HCT116 (cell line): ENCODE measurements at regions not wholly inside any gene's neighbourhood (a gene's known extent, or its start where the extent isn't known, plus 50 kb on each side); places are given as distances from the start of the nearest gene placed in this dataset.

Experiments used
- ATAC-seq: fragments of 200-7000 bp; cut with Tn5 transposase; 2 replicates; pipeline ENCODE4 v1.9.1; 2020; ENCODE audit warnings: mild to moderate bottlenecking, moderate library complexity
- BruUV-seq: library from RNA; stranded (reverse); fragments of 400-500 nt; replicated peaks from 2 replicates; lab custom pipeline; 2021; lab: Mats Ljungman, UMichigan
- CTCF ChIA-PET: fragments of 300-600 bp; sonication (Branson Sonifier 250); formaldehyde crosslinking; loops from one replicate; lab custom pipeline; 2021; ENCODE audit warnings: antibody characterized with exemption; lab: Charles Lee
- POLR2A ChIA-PET: fragments of 300-600, 350-600 bp; sonication (Branson Sonifier 250); formaldehyde crosslinking; loops from one replicate; lab custom pipeline; 2021; ENCODE audit warnings: antibody characterized with exemption; lab: Charles Lee
- RAD21 ChIA-PET, 2 experiments: fragments of 300-600 bp; sonication (Branson Sonifier 250); formaldehyde crosslinking; loops; one replicate each; lab custom pipeline; 2023; ENCODE audit warnings: low total read pairs in 2 of 2; ENCODE audit not compliant: uncharacterized antibody in 2 of 2, unreplicated experiment in 2 of 2, low non-redundant PET in 1 of 2; lab: Charles Lee
- DNase-seq: peaks from one replicate; pipeline ENCODE4 v3.0.0-alpha.2; 2010; ENCODE audit warnings: low read depth, low spot score
- H2AFZ ChIP-seq: fragments of 200-600 bp; shearing (Covaris generic), sonication (generic); 2 replicates; pipeline ENCODE4 v1.6.1; 2017; ENCODE audit warnings: low read depth, mixed run types, mixed read lengths, antibody characterized with exemption, low read length; ENCODE audit not compliant: poor library complexity, severe bottlenecking
- H3K27ac ChIP-seq: 2 replicates; pipeline ENCODE4 v1.5.1; 2012; ENCODE audit warnings: low read depth, low read length
- H3K27me3 ChIP-seq: fragments of 200-600 bp; sonication (generic); 2 replicates; pipeline ENCODE4 v1.6.1; 2016; ENCODE audit warnings: mixed run types, low read length, mixed read lengths; ENCODE audit not compliant: insufficient read depth
- H3K36me3 ChIP-seq, 2 experiments: fragments of 200-500 bp in 1 of 2; fragments of 200-600 bp in 1 of 2; sonication (Bioruptor generic) in 1 of 2; sonication (generic) in 1 of 2; 2 replicates each; pipeline versions ENCODE4 v1.5.1 to v1.6.1; 2014 to 2016; ENCODE audit warnings: low read length in 2 of 2, inconsistent platforms in 1 of 2, mixed read lengths in 1 of 2, mixed run types in 1 of 2; ENCODE audit not compliant: insufficient read depth in 2 of 2, control insufficient read depth in 1 of 2
- H3K4me1 ChIP-seq, 2 experiments: fragments of 200-600 bp in 1 of 2; sonication (generic) in 1 of 2; 2 replicates each; pipeline versions ENCODE4 v1.5.1 to v1.6.1; 2012 to 2017; ENCODE audit warnings: low read length in 2 of 2, inconsistent platforms in 1 of 2, mild to moderate bottlenecking in 1 of 2, mixed read lengths in 1 of 2, mixed run types in 1 of 2, moderate library complexity in 1 of 2; ENCODE audit not compliant: insufficient read depth in 2 of 2, control insufficient read depth in 1 of 2
- H3K4me2 ChIP-seq: fragments of 200-600 bp; sonication (generic); 2 replicates; pipeline ENCODE4 v1.6.1; 2017; ENCODE audit warnings: mixed run types, low read length, mixed read lengths
- H3K4me3 ChIP-seq, 2 experiments: fragments of 200-600 bp in 1 of 2; sonication (generic) in 1 of 2; replicated peaks in 1 of 2; 2 replicates each; pipeline ENCODE4 v1.5.1; 2011 to 2016; ENCODE audit warnings: low read length in 2 of 2, control low read depth in 1 of 2, low read depth in 1 of 2, mild to moderate bottlenecking in 1 of 2, mixed read lengths in 1 of 2, mixed run types in 1 of 2
- H3K79me2 ChIP-seq: fragments of 200-600 bp; sonication (generic); 2 replicates; pipeline ENCODE4 v1.6.1; 2017; ENCODE audit warnings: mild to moderate bottlenecking, mixed run types, low read length, moderate library complexity, mixed read lengths; ENCODE audit not compliant: insufficient read depth
- H3K9ac ChIP-seq: fragments of 200-600 bp; sonication (generic); 2 replicates; pipeline ENCODE4 v1.6.1; 2016; ENCODE audit warnings: low read length, mixed read lengths
- H3K9me2 ChIP-seq: fragments of 200-600 bp; sonication (generic), shearing (Covaris generic); 2 replicates; pipeline ENCODE4 v1.6.1; 2017; ENCODE audit warnings: mixed run types, mild to moderate bottlenecking, moderate library complexity; ENCODE audit not compliant: insufficient read depth
- H3K9me3 ChIP-seq, 2 experiments: fragments of 200-500 bp in 1 of 2; fragments of 200-600 bp in 1 of 2; sonication (Bioruptor generic) in 1 of 2; sonication (generic) in 1 of 2; 2 replicates each; pipeline ENCODE4 v1.6.1; 2014 to 2017; ENCODE audit warnings: low read length in 2 of 2, mixed read lengths in 2 of 2, inconsistent platforms in 1 of 2, low read depth in 1 of 2, mild to moderate bottlenecking in 1 of 2, mixed run types in 1 of 2, moderate library complexity in 1 of 2; ENCODE audit not compliant: control insufficient read depth in 1 of 2, insufficient read depth in 1 of 2
- H4K20me1 ChIP-seq: fragments of 200-600 bp; sonication (generic), shearing (Covaris generic); 2 replicates; pipeline ENCODE4 v1.6.1; 2017; ENCODE audit warnings: mixed run types, mild to moderate bottlenecking, moderate library complexity; ENCODE audit not compliant: insufficient read depth
- CBX3 ChIP-seq: IDR thresholded peaks from 2 replicates; pipeline ENCODE4 v1.6.1; 2012; ENCODE audit warnings: low read depth
- CEBPB ChIP-seq: IDR thresholded peaks from 2 replicates; pipeline ENCODE4 v1.6.1; 2012; ENCODE audit warnings: low read depth
- CTCF ChIP-seq, 3 experiments: fragments of 200-600 bp in 1 of 3; sonication (generic) in 1 of 3; IDR thresholded peaks in 2 of 3; conservative IDR thresholded peaks in 1 of 3; 2 replicates each; pipeline ENCODE4 v1.5.1; 2012 to 2017; ENCODE audit warnings: low read depth in 2 of 3, low read length in 2 of 3, antibody characterized with exemption in 1 of 3, borderline replicate concordance in 1 of 3, control low read depth in 1 of 3, mild to moderate bottlenecking in 1 of 3, mixed read lengths in 1 of 3, mixed run types in 1 of 3, moderate library complexity in 1 of 3; ENCODE audit not compliant: insufficient read depth in 1 of 3
- EGR1 ChIP-seq: IDR thresholded peaks from 2 replicates; pipeline ENCODE4 v1.6.1; 2012; ENCODE audit warnings: low read depth
- ELF1 ChIP-seq: IDR thresholded peaks from 2 replicates; pipeline ENCODE4 v1.6.1; 2012; ENCODE audit warnings: low read depth, borderline replicate concordance
- EZH2 ChIP-seq: fragments of 200-600 bp; sonication (generic); IDR thresholded peaks from 2 replicates; pipeline ENCODE4 v1.6.1; 2017; ENCODE audit warnings: antibody characterized with exemption, mixed run types
- EZH2phosphoT487 ChIP-seq: fragments of 200-600 bp; IDR thresholded peaks from 2 replicates; pipeline ENCODE4 v1.6.1; 2018; ENCODE audit warnings: antibody characterized with exemption, borderline replicate concordance
- FOSL1 ChIP-seq: IDR thresholded peaks from 2 replicates; pipeline ENCODE4 v1.6.1; 2012; ENCODE audit warnings: low read depth
- JUND ChIP-seq: IDR thresholded peaks from 2 replicates; pipeline ENCODE4 v1.6.1; 2012
- POLR2A ChIP-seq: IDR thresholded peaks from 2 replicates; pipeline ENCODE4 v1.7.0; 2011; ENCODE audit warnings: borderline replicate concordance; ENCODE audit not compliant: insufficient read depth, insufficient read length; ENCODE audit errors: extremely low read depth
- RAD21 ChIP-seq: IDR thresholded peaks from 2 replicates; pipeline ENCODE4 v1.6.1; 2012; ENCODE audit warnings: low read depth, mild to moderate bottlenecking
- SP1 ChIP-seq: IDR thresholded peaks from 2 replicates; pipeline ENCODE4 v1.6.1; 2012; ENCODE audit warnings: low read depth
- SRF ChIP-seq: IDR thresholded peaks from 2 replicates; pipeline ENCODE4 v1.6.1; 2012; ENCODE audit warnings: low read depth
- YY1 ChIP-seq: IDR thresholded peaks from 2 replicates; pipeline ENCODE4 v1.6.1; 2011; ENCODE audit warnings: low read length, low read depth, moderate library complexity, mild to moderate bottlenecking; ENCODE audit not compliant: insufficient replicate concordance; ENCODE audit errors: extremely low read depth
- ZFX ChIP-seq: fragments of 450-650 bp; IDR thresholded peaks from 2 replicates; pipeline ENCODE4 v1.6.1; 2017
- ZNF274 ChIP-seq: fragments of 200-500 bp; sonication (Bioruptor generic); IDR thresholded peaks from 2 replicates; pipeline ENCODE4 v1.6.1; 2014; ENCODE audit warnings: mild to moderate bottlenecking, low read depth, low read length, inconsistent platforms
- intact Hi-C: fragments of 100-400 bp; cut with micrococcal nuclease; formaldehyde crosslinking; loops from 2 replicates; pipeline ENCODE4 v1.10.0; 2022
- TF ChIP-seq, protein P1 (sequence below): IDR thresholded peaks from 2 replicates; pipeline ENCODE4 v1.6.1; 2012
- TF ChIP-seq, protein P2 (sequence below): IDR thresholded peaks from 2 replicates; pipeline ENCODE4 v1.6.1; 2012
- TF ChIP-seq, protein P3 (sequence below): IDR thresholded peaks from 2 replicates; pipeline ENCODE4 v1.6.1; 2011; ENCODE audit warnings: mild to moderate bottlenecking, low read length, moderate library complexity; ENCODE audit not compliant: insufficient replicate concordance; ENCODE audit errors: extremely low read depth

DNA sequence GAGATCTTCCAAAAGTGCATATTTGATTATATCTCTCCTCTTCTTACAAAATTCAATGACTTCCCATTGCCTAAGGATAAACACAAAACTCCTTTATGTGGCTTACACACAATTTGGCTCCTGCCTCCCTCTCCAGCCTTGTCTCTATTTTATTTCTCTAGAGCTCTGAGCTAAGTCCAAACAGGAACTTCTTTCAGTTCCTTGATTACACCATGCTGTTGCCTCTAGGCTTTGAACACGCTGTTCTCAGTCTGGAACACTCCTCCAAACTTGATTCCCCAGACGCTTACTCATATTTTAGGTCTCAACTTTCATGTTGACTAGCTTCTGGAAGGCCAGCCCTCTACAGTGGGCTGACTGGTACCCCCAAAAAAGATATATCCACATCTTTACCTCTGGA, 258.5 kb downstream of the COG6 start:
- no peaks in the 10 kb centered on the region for H3K36me3 ChIP-seq
- DNase-seq (no peak), ATAC-seq (no peak)
- no peaks in the 10 kb centered on the region for H3K79me2 ChIP-seq
- H3K27ac ChIP-seq, result no peak overlapping the region
- ChIA-PET CTCF (interaction anchor here (1.7 kb wide), 1 partner anchor 29 kb away, joined by 3 read pairs; no protein-coding TSS in a partner anchor), RAD21 (no interaction called here), POLR2A (no interaction called here)
- H3K9me3 ChIP-seq, result no peaks in the 10 kb centered on the region
- no peak overlapping the region for H3K9ac ChIP-seq
- H3K27me3 ChIP-seq, result no peaks in the 10 kb centered on the region
- no peak overlapping the region for H3K4me3 ChIP-seq
- no peaks in the 10 kb centered on the region for H3K4me1 ChIP-seq
- H3K9me2 ChIP-seq, result no peaks in the 10 kb centered on the region
- no TSS peak for BruUV-seq
- no peaks in the 10 kb centered on the region for H4K20me1 ChIP-seq
- intact Hi-C loops, result no loop called here
- TF ChIP-seq CTCF (IDR thresholded peaks at IDR 0.05 in 2 of 3, conservative IDR thresholded peaks at IDR 0.05 in 1 of 3; ENCODE audit: borderline replicate concordance in 1 of 3, insufficient read depth in 1 of 3, low read depth in 2 of 3, low read length in 2 of 3), result no peak
- TF ChIP-seq POLR2A, result no peak
- TF ChIP-seq ZNF274, result no peak
- TF ChIP-seq ELF1, result no peak
- no peak for TF ChIP-seq FOSL1
- H2AFZ ChIP-seq, result no peak overlapping the region
- no peak overlapping the region for H3K4me2 ChIP-seq

DNA sequence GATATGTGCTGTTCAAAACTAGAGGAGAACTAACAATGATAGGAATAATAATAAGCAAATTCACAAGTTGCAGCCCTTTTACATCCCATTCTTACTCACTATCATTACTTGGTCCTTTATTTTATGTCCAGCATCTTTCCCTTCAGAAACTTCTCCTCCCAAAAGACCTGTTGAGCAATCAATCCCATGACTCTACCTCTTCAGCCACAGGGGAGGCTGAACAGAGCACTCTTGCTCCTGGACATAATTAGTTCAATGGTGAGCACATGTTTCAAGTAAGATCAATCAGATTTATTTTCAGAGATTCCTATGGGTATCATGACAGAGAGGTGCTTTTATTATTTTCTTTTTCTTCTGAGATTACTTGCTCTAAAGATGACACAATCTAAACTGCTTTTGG, 260.0 kb downstream of the COG6 start:
- Histone ChIP-seq H3K4me3 (no peak overlapping the region), H3K9me2 (no peaks in the 10 kb centered on the region), H3K4me1 (no peaks in the 10 kb centered on the region), H3K9me3 (no peaks in the 10 kb centered on the region), H3K4me2 (no peak overlapping the region), H4K20me1 (no peaks in the 10 kb centered on the region), H3K9ac (no peak overlapping the region), H3K27ac (no peak overlapping the region), H3K79me2 (no peaks in the 10 kb centered on the region), H2AFZ (no peak overlapping the region), H3K27me3 (no peaks in the 10 kb centered on the region), H3K36me3 (no peaks in the 10 kb centered on the region)
- DNase-seq, result no peak
- POLR2A ChIA-PET, result no interaction called here
- RAD21 ChIA-PET, result no interaction called here
- CTCF ChIA-PET, result no interaction called here
- intact Hi-C loops, result no loop called here
- ATAC-seq, result no peak
- BruUV-seq, result no TSS peak
- no peak for TF ChIP-seq CBX3
- no peak for TF ChIP-seq ZNF274
- no peak for TF ChIP-seq CEBPB
- TF ChIP-seq POLR2A, result no peak
- TF ChIP-seq SRF, result no peak
- TF ChIP-seq EZH2phosphoT487, result no peak
- no peak for TF ChIP-seq RAD21
- no peak for TF ChIP-seq YY1
- no peak for TF ChIP-seq JUND
- TF ChIP-seq ELF1, result no peak
- TF ChIP-seq, protein P1, sequence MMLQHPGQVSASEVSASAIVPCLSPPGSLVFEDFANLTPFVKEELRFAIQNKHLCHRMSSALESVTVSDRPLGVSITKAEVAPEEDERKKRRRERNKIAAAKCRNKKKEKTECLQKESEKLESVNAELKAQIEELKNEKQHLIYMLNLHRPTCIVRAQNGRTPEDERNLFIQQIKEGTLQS, result no peak
- no peak for TF ChIP-seq SP1
- TF ChIP-seq FOSL1, result no peak
- no peak for TF ChIP-seq EZH2
- TF ChIP-seq, protein P2, sequence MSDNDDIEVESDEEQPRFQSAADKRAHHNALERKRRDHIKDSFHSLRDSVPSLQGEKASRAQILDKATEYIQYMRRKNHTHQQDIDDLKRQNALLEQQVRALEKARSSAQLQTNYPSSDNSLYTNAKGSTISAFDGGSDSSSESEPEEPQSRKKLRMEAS, result no peak
- no peak for TF ChIP-seq ZFX
- no peak for TF ChIP-seq EGR1
- TF ChIP-seq, protein P3, sequence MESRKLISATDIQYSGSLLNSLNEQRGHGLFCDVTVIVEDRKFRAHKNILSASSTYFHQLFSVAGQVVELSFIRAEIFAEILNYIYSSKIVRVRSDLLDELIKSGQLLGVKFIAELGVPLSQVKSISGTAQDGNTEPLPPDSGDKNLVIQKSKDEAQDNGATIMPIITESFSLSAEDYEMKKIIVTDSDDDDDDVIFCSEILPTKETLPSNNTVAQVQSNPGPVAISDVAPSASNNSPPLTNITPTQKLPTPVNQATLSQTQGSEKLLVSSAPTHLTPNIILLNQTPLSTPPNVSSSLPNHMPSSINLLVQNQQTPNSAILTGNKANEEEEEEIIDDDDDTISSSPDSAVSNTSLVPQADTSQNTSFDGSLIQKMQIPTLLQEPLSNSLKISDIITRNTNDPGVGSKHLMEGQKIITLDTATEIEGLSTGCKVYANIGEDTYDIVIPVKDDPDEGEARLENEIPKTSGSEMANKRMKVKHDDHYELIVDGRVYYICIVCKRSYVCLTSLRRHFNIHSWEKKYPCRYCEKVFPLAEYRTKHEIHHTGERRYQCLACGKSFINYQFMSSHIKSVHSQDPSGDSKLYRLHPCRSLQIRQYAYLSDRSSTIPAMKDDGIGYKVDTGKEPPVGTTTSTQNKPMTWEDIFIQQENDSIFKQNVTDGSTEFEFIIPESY, result no peak
